NOMO-1 treated with dmso at 0.1 percent for 144 hours (cell line): ENCODE measurements at regions not wholly inside any gene's neighbourhood (a gene's known extent, or its start where the extent isn't known, plus 50 kb on each side); places are given as distances from the start of the nearest gene placed in this dataset.
"Not testable (repeated sequence)": the region's sequence is repeated elsewhere in the genome, so short reads cannot be mapped to it uniquely, and the experiment has no call there.

Experiments used
- DNase-seq: peaks from one replicate; lab custom pipeline; 2025; ENCODE audit not compliant: unreplicated experiment; lab: John Stamatoyannopoulos, UW

DNA sequence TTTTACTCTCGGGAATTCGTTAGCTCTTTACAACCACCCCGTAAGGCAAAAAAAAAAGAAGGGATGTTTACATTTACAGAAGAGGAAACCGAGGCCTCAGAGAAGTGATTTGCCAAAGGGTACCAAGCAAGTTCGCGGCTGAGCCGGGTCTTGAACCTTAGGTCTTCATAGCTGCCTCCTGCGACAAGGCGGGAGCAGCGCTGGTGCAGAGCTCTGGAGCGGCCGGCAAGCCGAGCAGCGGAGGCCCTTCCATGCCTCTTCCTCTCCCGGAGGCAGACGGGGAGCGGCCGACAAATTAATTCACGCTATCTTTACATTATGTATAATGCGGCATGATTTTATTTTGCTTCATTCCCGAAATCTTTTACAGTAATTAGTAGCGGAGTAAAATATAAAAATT is 536.3 kb downstream of the INSC start:
- DNase-seq: no peak

DNA sequence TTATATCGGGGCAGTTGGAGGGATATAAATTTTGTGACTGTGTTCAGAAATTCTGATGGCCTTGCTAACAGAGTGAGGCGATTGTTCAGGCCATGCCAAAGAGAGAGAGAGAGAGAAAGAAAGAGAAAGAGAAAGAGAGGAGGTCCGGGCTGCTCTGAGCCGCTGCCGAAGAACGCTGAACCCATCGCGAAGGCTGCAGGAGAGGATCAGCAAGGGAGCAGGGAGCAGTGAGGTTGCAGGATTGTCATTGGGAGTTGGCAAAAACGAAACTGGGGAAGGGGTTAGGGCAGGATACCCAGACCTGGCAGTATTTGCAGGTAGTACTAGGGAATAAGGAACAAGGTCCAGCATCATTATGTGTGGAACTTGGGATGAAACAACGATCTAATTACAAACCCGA is 537.1 kb downstream of the INSC start:
- no peak for DNase-seq

- no peak for DNase-seq
Measured at GRCh38 chr11:15653191-15653710, 538.5 kb downstream of the INSC start.

- no peak for DNase-seq
Measured at GRCh38 chr11:15654451-15654850, 539.7 kb downstream of the INSC start.

GRCh38 chr11:15655552-15655951 is 540.8 kb downstream of the INSC start:
- DNase-seq: no peak

- no peak for DNase-seq
Measured at GRCh38 chr11:15657264-15657663, 542.5 kb downstream of the INSC start.

DNA sequence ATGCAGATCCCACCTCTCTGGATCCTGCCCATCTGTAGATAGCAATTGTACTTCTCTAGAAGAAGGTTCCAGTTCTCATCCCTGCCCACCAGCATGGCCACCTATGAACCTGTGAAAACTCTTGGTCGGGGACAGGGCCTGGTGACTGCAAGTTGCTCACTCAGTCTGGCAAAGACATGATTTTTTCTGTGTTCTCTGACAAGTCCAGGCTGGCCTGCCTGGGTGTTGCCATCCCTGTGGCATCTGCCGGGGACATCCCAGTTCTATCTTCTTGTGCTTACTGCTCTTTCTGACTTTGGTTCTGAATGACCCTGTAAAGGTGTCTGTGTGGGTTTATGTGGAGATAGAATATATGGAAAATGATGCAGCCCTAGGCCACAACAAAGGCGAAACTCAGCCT is 545.8 kb downstream of the INSC start:
- no peak for DNase-seq

DNA sequence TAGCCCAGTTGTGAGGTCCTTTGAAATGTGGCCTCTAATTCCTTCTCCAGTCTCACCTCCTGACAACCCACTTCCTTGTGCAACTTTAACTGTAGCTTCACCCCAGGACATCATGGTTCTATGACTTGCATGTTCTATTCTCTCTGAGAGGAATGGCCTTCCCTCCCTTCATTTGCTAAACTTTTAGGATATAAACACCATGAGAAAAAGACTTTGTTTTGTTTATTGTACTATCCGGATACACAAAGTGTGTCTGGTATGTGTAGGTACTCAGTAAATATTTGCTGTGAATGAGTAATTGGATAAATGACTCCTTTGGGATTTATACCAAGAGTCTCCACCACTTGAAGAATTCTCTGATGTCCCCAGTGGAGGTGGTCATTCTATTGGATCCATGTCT is 547.6 kb downstream of the INSC start:
- no peak for DNase-seq

- DNase-seq: no peak
Measured at GRCh38 chr11:15663777-15664218, 549.1 kb downstream of the INSC start.

GRCh38 chr11:15665368-15665871 is 550.7 kb downstream of the INSC start:
- no peak for DNase-seq

GRCh38 chr11:15667127-15667725 is 552.5 kb downstream of the INSC start:
- DNase-seq: no peak

GRCh38 chr11:15668718-15669117 is 554.0 kb downstream of the INSC start:
- no peak for DNase-seq

DNA sequence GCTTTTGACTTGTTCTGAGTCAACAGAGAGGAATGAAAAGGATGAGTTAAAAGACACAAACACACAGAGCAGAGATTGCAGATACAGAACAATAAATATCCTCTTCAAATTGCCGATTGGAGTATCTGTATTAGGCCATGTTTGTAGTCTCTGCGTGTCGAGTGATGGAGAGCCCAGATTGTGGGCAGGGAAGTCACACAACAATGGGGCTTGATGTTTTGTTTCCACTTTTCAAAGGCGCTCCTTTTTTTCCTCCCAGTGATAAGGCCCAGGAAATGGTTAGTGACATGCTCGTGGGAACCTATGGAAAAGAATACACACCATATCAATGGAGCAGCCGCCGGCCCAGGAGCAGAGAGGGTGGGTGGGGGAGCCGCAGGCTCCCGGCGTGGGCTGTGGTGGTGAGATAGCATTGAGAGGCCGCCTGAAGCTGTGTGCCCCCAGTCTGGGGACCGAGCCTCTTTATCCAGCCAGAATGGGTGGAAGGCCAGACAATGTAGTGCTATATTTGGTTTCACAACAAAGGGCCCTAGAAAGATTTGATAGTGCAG is 555.9 kb downstream of the INSC start:
- no peak for DNase-seq

GRCh38 chr11:15671216-15671615 is 556.5 kb downstream of the INSC start:
- DNase-seq: no peak

DNA sequence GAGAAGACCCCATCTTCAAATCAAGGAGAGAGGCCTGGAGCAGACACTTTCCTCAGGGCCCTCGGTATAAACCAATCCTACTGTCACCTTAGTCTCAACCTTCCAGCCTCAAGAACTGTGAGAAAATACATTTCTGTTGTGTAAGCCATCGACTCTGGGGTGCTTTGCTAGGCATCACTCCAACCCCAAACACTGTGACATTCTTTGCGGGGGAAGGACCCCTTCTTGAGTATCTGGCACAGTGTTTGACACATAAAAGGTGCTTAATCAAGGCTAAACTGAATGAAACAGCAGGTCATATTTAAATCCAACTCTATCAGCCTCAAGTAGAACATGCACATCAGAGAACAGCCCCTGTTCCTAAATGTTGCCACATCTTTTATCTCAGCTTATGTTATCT is 558.1 kb downstream of the INSC start:
- DNase-seq: no peak

GRCh38 chr11:15673408-15673831 is 558.7 kb downstream of the INSC start:
- no peak for DNase-seq

DNA sequence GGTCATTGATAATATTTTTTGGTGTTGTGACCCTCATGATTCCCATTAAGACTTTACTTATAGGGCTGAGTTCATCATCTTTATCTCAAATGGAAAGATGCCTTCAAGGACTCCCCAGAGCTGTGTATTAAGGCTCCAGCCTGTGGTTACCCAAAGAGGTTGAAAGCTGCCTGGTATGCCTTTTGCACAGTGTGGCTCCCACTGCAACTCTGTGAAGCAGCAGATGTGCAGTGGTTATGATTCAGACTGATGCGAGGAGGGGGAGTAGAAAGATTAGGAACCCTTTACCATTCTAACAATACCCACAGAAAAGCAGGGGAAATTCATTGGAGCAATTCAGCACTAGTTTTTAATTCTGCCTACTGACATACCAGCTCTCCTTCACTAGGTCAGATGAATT is 560.0 kb downstream of the INSC start:
- no peak for DNase-seq

DNA sequence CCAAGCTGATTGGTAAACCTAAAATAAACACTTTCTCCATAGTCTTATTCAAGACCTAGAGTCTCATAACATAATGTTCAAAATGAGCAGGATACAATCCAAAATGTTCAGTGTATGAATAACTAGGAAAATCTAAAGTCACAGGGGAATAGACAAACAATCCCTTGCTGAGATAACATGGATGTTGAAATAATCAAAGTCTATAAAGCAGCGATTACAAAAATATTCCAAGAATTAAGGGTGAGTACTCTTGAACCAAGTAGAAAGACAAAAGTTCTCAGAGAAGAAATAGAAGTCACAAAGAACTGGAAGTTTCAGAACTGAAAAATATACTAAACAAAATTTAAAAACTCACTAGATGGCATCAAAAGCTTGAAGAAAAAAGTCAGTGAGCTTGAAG is 561.0 kb downstream of the INSC start:
- no peak for DNase-seq

GRCh38 chr11:15677181-15677580 is 562.5 kb downstream of the INSC start:
- no peak for DNase-seq

DNA sequence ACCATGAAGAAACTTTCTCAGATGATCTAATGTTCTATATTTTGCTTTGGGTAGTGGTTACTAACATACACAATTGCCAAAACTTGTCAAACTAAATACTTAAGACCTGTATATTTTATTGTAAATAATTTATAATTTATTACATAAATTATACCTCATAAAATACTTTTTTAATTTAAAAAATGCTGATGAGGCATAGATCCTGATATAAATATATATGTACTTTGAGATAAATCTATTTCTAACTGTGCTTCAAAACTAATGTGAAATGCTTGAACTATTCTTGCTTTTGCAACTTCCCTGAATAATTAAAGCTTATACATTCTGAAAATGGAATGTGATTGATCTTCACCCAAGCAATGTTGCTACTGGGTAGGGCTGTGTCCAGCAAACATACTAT is 568.8 kb downstream of the INSC start:
- no peak for DNase-seq

DNA sequence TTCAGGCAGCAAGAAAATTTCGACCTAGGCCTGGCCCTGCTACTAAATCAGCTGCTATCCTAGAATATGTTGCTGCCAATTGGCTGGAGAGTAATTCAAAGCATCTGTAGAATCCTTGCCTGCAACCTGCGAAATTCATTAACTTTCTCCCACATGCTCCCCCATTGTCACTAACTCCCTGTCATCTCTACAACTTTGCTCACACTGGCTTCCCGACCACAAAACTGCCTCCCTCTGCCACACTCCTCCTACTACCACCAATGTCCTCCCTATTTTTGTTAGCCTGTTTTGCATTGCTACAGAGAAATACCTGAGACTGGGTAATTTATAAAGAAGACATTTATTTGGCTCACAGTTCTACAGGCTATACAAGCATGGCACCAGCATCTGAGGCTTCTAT is 570.6 kb downstream of the INSC start:
- DNase-seq: no peak

GRCh38 chr11:15686259-15686658 is 571.5 kb downstream of the INSC start:
- not testable (repeated sequence) for DNase-seq

DNA sequence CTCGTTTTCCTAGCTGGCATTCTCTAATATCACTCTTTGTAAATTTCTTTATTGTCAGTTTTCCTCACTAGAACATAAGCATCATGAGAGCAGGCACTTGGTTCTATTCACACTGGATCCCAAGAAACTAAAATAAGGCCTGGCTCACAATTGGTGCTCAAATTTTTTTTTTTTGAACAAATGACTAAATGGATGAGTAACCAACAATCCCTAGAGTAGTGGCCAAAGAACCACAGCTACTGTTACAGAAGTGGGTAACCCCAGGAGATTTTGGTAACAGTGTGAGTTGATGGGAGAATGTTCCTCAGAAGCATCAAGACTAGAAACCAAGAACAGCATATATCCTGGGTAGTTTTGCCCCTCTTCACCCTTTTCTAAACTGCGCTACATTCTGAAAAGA is 572.6 kb downstream of the INSC start:
- no peak for DNase-seq
